NOMO-1 treated with DMSO at 0.1 percent for 48 hours (cell line): ENCODE measurements at regions not wholly inside any gene's neighbourhood (a gene's known extent, or its start where the extent isn't known, plus 50 kb on each side); places are given as distances from the start of the nearest gene placed in this dataset.
A peak's percentile ranks its signal among the peaks of the same experiment; 100 is the strongest.
"Not testable (repeated sequence)": the region's sequence is repeated elsewhere in the genome, so short reads cannot be mapped to it uniquely, and the experiment has no call there.

ENCODE experiments used
- DNase-seq: peaks from one replicate; lab custom pipeline; 2025; ENCODE audit not compliant: unreplicated experiment; lab: John Stamatoyannopoulos, UW

DNA sequence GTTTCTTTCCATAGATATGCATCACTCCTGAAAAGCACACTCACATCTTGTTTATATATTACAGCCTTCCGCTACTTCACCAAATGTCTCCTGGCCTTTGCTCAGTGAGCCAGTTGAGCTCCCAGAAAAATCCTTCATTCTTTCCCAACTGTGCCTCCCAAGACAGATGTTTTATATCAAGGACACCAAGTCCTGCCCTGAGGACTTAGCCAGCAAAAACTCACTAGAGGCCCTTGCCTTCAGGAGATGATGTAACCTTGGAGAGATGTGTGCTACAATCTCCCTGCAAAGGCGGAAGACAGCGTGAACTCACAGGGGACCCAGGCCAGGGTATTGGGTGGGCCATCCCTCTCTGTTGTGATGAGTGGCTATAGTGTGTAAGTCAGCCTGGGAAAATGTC lies 86.1 kb upstream of the CTAGE1 start:
- no peak for DNase-seq

DNA sequence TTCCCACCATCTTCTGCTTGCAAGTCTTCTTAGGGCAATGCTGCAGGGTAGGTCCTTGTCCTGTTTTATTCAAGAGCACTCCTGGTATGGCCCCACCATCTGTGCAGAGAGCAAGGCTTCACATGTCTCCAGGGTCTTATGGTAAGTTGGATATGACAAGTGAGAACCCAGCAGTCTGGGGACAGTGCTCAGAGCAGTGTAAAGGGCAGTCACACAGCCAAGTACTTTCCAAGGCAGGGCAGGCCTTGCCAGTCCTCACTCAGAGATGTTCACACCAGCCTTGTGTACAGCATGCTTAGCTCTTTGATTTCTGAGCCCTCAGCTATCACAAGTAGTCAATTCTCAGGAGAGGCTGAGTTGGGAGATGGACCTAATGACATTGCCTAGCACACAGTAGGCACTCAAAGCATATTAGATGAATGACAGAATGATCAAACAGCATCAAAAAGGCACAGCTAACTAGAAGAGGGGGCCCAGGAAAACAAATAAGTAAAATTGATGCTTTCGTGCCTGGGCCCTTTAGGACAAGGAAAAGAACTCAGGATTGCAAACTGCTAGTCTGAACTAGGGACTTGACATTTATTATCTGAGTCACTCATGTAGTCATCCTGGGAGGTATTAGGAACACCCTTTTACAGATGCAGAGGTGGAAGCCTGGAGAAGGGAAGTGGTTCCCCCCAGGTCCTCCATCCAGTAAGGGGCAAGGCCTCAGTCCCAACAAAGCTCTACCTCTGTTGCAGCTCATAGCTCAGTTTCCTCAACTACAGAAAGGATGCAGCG lies 86.7 kb upstream of the CTAGE1 start:
- DNase-seq = no peak

DNA sequence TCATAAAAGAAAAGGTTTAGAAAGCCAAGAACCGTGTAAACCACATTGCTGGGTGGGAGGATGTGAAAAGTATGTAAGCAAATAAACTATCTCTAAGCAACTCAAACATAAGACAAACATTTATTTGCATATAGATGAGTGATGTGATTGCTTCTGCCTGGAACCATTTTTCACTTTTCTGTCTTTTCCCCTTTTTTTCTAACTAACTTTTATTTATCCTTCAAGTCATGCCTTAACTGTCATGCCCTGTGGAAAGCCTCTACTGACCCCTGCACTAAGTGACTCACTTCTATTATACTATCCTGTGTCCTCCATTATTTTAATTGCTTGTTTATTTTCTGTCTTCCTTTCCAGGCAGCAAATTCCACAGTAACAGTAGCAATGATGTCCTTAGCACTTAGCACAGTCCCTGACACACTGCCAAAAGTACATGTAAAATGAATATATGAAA lies 87.5 kb upstream of the CTAGE1 start:
- no peak for DNase-seq

DNA sequence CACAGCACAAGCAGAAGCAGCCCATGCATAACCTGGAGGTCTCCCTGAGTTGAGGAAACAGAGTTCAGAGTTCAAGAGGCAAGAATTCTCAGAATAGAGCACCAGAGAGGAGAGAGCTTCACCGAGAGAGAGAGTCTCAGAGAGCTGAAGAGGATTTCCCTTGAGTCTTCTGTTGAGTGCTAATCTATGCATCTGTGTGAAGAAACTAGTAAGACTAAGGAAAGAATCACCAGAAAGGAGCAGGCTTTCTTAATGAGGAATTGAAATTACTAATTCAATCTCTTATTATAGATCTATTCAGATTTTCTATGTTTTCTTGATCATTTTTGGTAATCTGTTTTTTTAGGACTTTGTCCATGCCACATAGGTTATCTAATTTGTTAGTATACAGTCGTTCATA lies 89.3 kb upstream of the CTAGE1 start:
- no peak for DNase-seq

DNA sequence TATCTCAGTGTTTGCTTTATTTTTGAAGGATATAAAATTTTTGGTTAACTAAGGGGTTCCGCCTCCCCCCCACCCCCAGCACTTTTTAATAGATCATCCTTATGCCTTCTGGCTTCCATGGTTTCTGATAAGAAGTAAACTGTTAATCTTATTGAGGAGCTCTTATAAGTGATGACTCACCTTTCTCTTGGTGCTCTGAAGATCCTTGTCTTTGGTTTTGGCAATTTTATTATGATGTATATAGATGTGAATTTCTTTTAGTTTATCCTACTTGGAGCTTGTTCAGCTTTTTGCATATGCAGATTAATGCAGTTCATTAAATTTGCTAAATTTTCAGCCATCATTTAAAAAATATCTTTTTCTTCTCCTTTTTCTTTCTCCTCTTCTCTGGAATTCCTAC lies 91.7 kb upstream of the CTAGE1 start:
- DNase-seq = no peak

DNA sequence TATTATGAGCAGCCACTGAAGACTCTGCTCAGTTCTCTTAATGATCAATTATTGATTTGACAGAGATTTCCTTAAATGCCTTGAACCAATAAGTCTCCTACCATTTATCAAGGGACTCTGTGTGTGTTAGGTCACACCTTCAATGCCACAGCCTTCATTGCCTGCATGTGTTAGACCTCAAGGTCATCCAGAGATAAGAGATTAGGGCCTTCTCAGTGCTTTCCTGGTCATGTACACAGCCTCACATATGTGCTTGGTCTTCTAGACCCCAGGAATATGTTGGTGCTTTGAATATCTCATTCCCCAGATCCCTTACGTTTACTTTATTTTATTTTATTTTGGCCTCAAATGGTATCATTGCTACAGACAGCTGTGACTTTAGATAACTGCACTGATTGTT lies 93.0 kb upstream of the CTAGE1 start:
- no peak for DNase-seq

DNA sequence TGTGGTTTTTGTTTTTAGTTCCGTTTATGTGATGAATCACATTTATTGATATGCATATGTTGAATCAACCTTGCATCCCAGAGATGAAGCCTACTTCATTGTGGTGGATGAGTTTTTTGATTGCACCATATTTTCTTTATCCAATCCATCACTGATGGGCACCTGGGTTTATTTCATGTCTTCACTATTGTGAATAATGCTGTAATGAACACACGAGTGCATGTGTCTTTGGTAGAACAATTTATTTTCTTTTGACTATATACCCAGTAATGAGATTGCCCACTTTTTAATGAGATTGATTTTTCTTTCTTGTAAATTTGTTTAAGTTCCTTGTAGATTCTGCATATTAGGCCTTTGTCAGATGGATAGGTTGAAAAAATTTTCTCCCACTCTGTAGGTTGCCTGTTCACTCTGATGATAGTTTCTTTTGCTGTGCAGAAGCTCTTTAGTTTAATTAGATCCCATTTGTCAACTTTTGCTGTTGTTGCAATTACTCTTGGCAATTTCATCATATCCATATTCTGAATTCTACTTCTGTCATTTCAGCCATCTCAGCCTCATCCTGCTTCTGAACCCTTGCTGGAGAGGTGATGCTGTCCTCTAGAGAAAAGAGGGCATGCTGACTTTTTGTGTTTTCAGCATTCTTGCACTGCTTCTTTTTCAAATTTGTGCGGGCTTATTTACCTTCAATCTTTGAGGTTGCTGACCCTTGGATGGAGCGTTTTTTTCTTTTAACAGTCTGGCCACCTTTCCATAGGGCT lies 96.2 kb upstream of the CTAGE1 start:
- DNase-seq = no peak

DNA sequence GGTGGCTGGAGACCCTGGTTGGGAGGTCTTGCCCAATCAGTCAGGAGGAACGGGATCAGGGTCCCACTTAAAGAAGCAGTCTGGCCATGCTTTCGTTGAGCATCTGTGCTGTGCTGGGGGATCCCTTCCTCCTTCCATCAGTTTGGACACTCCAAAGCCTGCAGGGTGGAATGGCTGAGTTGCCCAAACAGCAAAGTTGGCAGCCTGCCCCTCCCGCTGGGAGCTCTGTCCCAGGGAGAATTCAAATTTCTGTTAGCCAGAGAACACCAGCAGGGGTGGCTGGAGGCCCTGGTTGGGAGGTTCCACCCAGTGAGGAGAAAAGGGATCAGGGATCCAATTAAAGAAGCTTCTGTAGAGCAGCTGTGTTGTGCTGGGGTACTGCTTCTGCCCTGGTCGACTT lies 96.9 kb upstream of the CTAGE1 start:
- no peak for DNase-seq

DNA sequence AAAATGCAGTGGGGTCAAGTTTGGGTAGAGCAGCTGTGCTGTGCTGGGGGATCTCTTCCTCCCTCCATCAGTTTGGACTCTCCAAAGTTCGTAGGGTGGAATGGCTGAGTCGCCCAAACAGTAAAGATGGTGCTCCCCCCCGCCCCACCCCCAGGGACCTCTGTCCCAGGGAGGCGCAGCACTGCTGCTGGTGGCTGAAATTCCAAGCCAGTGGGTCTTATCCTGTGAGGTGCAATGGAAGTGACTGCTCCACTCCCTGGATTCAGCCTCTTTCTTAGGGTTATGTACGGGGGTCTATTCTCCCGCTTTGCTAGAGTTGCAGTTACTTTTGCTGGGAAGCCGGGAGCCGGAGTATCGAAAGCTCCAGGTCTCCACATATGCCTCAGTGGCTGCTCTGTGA lies 97.5 kb upstream of the CTAGE1 start:
- DNase-seq = no peak

DNA sequence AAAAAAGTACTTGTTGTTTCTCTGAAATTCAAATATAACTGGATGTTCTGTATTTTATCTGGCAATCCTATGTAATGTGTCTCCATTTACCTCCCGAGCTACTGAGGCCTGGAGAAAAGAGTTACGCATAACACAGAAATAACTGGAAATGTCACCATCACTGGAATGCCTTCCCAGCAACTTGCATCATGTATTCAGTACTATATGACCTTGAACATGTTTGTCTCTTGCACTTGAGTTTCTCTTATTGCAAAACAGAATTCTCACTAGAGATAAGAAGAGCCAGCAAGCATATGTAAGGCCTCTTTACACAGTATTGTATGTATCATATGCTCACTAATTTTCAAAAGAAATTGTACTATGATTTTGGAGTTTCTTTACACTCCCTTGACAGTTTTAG lies 99.6 kb upstream of the CTAGE1 start:
- no peak for DNase-seq

DNA sequence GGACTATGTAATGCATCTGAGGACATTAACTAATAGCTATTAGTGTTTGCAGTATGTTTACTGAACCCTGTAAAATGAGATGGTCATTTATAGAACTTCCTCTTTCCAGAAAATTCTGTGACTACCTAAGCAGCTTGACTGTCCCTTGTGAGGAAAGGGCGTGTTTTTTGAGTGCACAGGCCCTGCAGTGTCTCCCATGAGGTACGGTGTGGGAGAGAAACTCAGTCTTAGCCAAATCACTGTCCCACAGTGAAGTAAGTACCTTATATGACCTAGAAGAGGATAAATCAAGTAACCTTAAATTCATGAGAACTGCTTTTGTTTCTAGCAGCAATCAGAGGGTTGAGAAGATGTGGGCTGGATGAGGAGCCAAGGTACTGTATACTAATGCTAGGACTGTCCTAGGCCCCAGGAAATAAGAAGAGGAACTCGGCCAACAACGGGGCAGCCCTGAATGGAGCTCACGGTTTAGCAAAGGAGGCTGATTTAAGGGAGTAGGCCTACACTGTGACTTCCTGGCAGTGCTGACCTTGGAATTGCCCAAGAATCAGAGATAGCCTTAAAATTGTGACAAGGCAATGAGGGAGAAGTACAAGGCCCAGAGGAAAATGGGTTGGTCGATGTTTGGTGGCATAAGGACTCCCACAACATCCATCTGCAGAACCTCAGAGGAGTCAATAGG lies 103.5 kb upstream of the CTAGE1 start:
- peak; percentile 10 for DNase-seq

DNA sequence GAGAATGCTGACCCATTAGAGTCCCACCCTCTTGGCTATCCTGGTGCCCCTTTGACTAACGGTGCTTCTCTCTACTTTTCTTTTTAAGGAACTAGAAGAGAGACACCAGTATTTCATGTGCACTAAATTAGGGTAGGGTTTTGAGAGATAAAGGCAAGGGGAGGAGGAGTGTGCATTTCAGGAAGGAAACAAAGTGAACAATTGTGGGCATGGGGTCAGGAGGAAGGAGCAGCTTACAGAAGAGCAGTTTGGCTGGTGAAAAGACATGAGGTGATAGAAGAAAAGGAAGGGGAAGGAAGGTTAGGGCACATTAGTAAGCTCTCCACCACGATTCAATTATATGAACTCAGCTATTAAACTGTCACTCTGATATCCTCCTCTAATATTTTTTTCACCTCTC lies 105.8 kb upstream of the CTAGE1 start:
- DNase-seq = peak; percentile 74

DNA sequence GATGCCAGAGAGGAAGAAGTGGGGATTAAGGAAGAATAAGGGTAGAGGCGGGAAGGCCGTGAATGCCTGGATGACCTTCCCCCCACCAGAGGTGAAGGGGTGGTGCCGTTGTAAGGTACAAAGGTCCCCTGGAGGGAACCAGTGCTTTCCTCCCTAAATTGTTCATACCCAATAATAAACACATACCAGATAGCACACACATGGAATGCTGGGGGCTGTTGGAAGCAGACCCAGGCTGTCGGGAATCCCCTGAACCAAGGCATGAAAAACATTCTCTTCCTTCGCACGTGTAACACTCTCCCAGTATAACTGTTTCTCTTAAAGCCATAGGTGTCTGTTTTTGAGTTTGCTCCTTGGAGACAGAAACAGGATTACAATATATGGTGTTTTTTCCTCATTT lies 107.1 kb upstream of the CTAGE1 start:
- DNase-seq = no peak

DNA sequence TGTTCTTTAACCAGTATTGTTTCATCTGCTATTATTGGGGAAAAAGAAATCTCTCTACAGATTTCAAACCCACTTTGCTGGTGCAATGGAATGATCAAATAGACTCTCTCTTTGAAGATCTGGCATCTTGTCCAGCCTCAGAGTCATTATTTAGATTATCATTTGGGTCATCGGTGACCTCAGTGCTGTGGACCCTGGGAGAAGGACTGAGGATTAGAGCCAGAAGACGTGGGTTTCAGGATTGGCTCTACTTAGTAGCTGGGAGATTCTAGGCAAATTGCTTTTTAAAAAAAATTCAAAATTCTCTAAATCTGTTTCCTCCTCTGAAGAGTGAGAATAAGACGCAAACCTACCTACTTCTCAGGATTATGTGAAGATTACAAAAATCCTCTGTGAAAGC lies 107.6 kb upstream of the CTAGE1 start:
- no peak for DNase-seq

DNA sequence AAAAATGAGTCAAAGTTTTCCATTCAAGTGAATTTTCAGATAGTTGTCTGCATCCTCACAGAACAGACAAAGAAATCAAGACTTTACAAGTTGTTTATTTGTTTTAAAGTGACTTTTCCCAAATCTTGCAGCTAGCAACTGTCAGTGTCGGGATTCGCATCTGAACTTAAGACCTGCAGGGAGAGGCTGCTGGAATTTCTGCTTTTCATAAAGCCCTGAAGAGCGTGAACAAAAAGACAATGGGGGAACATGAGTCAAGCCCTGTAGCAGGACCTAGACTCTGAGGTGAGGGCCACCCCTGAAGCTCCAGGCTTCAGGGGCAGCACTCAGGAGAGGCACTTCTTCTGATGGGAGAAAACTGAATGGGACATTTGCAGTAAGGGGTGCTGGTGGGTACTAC lies 108.2 kb upstream of the CTAGE1 start:
- no peak for DNase-seq

DNA sequence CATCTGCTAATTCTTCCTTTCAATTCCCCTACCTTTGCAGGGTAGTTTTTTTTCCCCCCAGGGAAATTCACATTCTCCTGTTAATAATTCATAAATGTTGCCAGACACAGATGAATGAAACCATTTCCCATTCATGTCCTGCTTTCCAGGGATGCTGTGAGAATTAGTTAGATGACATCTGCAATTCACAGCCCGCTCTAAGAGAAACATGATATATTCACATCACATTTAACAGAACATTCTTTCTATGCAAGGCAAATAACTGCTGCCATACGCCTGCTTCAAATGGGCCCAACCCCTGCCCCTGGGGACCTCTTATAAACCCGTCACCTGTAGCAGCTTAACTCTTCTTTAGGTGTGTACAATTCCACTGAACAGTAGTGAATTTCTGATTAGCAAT lies 110.6 kb upstream of the CTAGE1 start:
- no peak for DNase-seq

DNA sequence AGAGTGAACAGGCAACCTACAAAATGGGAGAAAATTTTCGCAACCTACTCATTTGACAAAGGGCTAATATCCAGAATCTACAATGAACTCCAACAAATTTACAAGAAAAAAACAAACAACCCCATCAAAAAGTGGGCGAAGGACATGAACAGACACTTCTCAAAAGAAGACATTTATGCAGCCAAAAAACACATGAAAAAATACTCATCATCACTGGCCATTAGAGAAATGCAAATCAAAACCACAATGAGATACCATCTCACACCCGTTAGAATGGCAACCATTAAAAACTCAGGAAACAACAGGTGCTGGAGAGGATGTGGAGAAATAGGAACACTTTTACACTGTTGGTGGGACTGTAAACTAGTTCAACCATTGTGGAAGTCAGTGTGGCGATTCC lies 117.0 kb upstream of the CTAGE1 start:
- DNase-seq = not testable (repeated sequence)

DNA sequence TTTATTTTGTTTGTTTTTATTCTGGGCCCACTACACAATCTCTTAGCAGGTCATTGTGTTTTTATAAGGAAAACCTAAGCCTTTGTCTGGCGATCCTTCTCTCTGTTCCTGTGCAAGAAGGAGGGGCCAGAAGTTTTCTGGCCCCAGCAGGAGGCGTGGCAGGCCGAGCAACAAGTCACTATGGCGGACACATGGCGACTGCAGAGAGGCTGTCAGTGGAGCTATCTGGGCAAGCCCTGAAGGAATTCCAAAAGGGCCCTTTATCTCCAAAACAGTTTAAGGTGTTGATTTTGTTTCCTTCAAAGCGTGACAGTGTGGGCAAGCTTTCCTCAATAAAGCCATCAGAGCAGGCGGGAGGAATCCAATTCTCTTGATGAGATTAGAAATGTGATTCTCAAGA lies 118.8 kb upstream of the CTAGE1 start:
- DNase-seq = no peak

DNA sequence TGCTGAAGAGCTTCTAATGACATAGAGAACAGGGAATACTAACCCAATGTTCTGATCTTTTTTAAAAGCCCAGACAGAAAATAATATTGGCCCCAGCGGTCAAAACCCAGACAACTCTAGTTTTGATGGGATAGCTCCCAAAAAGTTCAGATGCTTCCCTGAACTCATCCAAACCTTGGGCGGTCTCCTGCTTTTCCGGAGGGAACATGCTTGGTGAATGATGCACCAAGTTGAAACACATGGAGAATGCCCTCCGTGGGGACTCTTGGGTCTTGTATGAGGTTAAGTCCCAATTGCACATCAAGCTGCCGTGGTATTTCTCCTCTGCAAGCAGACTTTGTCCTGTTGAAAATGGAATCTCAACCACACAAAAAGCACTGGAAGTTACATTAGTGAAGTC lies 120.7 kb upstream of the CTAGE1 start:
- no peak for DNase-seq

DNA sequence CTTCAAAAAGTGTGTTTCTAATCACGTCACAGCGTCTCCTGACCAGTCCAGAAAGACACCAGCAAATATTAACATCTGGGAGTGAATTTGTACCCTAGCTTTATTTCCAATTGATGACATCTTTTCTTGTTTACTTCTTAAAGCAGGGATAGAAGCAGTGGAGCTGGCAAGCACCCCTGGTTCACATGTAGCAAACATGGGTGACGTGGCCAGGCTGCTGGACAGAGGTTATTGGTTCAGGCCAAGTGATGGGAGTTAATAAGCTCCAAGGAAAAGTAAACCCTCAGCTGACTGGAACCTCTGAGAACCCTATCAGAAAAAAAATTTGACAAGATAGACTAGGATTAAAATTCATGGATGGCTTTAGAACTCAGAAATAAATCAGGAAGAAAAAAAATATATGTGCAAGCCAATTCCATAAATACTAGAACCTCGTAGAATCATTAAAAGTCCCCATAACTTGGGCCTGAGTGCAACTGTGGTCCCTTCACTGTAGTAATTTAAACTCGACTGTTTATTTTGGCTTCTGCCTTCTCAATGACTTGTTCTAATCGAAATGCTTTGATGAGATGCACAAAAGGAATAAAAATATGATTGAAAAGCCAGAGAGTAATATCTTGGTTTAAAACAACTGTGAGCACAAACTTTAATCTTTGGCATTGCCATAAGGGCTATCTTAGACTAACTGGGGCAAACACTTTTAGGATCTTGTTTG lies 121.5 kb upstream of the CTAGE1 start:
- DNase-seq = no peak

DNA sequence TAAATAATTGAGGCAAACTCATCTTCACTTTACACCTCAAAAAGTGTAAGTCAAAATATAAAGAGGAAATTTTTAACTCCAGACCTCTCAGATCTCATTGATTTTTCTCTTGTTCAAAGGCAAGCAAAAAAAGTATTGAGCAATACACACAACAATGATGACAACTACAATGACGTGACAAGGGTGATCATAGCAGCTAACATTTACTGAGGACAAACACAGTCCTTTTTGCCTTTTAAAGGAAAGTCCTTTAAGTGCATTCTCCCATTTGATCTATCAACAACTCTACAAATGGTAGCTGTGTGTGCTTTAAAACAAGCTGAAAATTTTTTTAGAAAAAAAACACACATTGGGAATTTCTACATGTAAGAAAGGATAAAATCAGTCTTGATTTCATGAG lies 123.5 kb upstream of the CTAGE1 start:
- no peak for DNase-seq
